SK-N-SH (cell line): ENCODE measurements at regions not wholly inside any gene's neighbourhood (a gene's known extent, or its start where the extent isn't known, plus 50 kb on each side); places are given as distances from the start of the nearest gene placed in this dataset.
"Not testable (repeated sequence)": the region's sequence is repeated elsewhere in the genome, so short reads cannot be mapped to it uniquely, and the experiment has no call there.

Experiments used
- CTCF ChIA-PET: fragments of 300-600, 350-600 bp; formaldehyde crosslinking; extraction: SDS; loops from one replicate; lab custom pipeline; 2021; lab: Yijun Ruan, JAX
- POLR2A ChIA-PET: fragments of 350-600 bp; sonication (Branson Sonifier 250); formaldehyde crosslinking; extraction: SDS; loops from one replicate; lab custom pipeline; 2020; ENCODE audit warnings: antibody characterized with exemption, inconsistent platforms; lab: Yijun Ruan, JAX
- DNase-seq: peaks from one replicate; pipeline ENCODE4 v3.0.0; 2012
- H2AFZ ChIP-seq: fragments of 200-600 bp; sonication (generic); 2 replicates; pipeline ENCODE4 v1.8.1; 2016; ENCODE audit warnings: antibody characterized with exemption, mild to moderate bottlenecking, low read depth
- H3F3A ChIP-seq: fragments of 200-600 bp; sonication (generic); replicated peaks from 2 replicates; pipeline ENCODE3; 2016; ENCODE audit warnings: antibody characterized with exemption, mild to moderate bottlenecking; ENCODE audit not compliant: insufficient read depth
- H3K27ac ChIP-seq, 2 experiments: fragments of 200-500 bp in 1 of 2; fragments of 200-600 bp in 1 of 2; sonication (Bioruptor generic) in 1 of 2; sonication (generic), shearing (Covaris generic) in 1 of 2; 2 replicates each; pipeline versions ENCODE4 v1.5.1 to v1.6.1; 2014 to 2016; ENCODE audit warnings: low read depth in 2 of 2, inconsistent platforms in 1 of 2, low read length in 1 of 2, mild to moderate bottlenecking in 1 of 2, mixed read lengths in 1 of 2
- H3K27me3 ChIP-seq: fragments of 200-600 bp; sonication (generic), shearing (Covaris generic); 2 replicates; pipeline ENCODE4 v1.6.1; 2016; ENCODE audit warnings: mixed run types; ENCODE audit not compliant: insufficient read depth
- H3K36me3 ChIP-seq, 2 experiments: fragments of 200-500 bp in 1 of 2; fragments of 200-600 bp in 1 of 2; sonication (Bioruptor generic) in 1 of 2; sonication (generic) in 1 of 2; replicated peaks in 1 of 2; 2 replicates each; pipeline versions ENCODE3 to v1.5.1; 2014 to 2016; ENCODE audit warnings: low read length in 1 of 2, mild to moderate bottlenecking in 1 of 2; ENCODE audit not compliant: insufficient read depth in 2 of 2, control insufficient read depth in 1 of 2
- H3K4me1 ChIP-seq, 2 experiments: fragments of 200-500 bp in 1 of 2; fragments of 200-600 bp in 1 of 2; sonication (Bioruptor generic) in 1 of 2; sonication (generic), shearing (Covaris generic) in 1 of 2; 2 replicates each; pipeline versions ENCODE4 v1.5.1 to v1.6.1; 2014 to 2016; ENCODE audit warnings: low read depth in 1 of 2, low read length in 1 of 2, mixed run types in 1 of 2; ENCODE audit not compliant: insufficient read depth in 2 of 2, control insufficient read depth in 1 of 2
- H3K4me2 ChIP-seq: fragments of 200-600 bp; sonication (generic), shearing (Covaris generic); 2 replicates; pipeline ENCODE4 v1.6.1; 2017; ENCODE audit warnings: mixed run types
- H3K4me3 ChIP-seq, 2 experiments: fragments of 200-500 bp in 1 of 2; fragments of 200-600 bp in 1 of 2; sonication (Bioruptor generic) in 1 of 2; sonication (generic), shearing (Covaris generic) in 1 of 2; 2 replicates each; pipeline versions ENCODE4 v1.5.1 to v1.8.1; 2014 to 2016; ENCODE audit warnings: low read depth in 2 of 2, inconsistent platforms in 1 of 2, low read length in 1 of 2, mild to moderate bottlenecking in 1 of 2, mixed read lengths in 1 of 2, moderate library complexity in 1 of 2
- H3K79me2 ChIP-seq: fragments of 200-600 bp; sonication (generic); 2 replicates; pipeline ENCODE4 v1.8.1; 2017; ENCODE audit warnings: mild to moderate bottlenecking; ENCODE audit not compliant: insufficient read depth
- H3K9ac ChIP-seq: fragments of 200-600 bp; sonication (generic); 2 replicates; pipeline ENCODE4 v1.6.1; 2017; ENCODE audit warnings: mixed run types
- H3K9me2 ChIP-seq: fragments of 200-600 bp; sonication (generic); 2 replicates; pipeline ENCODE4 v1.6.1; 2017; ENCODE audit warnings: mixed run types
- H3K9me3 ChIP-seq: fragments of 200-600 bp; sonication (generic); 2 replicates; pipeline ENCODE4 v1.6.1; 2017; ENCODE audit warnings: mixed run types, mild to moderate bottlenecking, moderate library complexity
- H4K20me1 ChIP-seq: fragments of 200-600 bp; sonication (generic); 2 replicates; pipeline ENCODE4 v1.6.1; 2017; ENCODE audit warnings: mild to moderate bottlenecking, mixed run types; ENCODE audit not compliant: insufficient read depth
- ELF1 ChIP-seq: IDR thresholded peaks from 2 replicates; pipeline ENCODE4 v1.4.0; 2012
- EP300 ChIP-seq, 2 experiments: IDR thresholded peaks; 2 replicates each; pipeline versions ENCODE4 v1.4.0 to v1.6.1; 2012; ENCODE audit warnings: borderline replicate concordance in 1 of 2, low read depth in 1 of 2, low read length in 1 of 2
- FOXJ3 ChIP-seq: sonication (generic); formaldehyde crosslinking; IDR thresholded peaks from 2 replicates; pipeline ENCODE4 v1.5.1; 2020; ENCODE audit warnings: mild to moderate bottlenecking, missing genetic modification reagents
- GABPA ChIP-seq: IDR thresholded peaks from 2 replicates; pipeline ENCODE4 v1.4.0; 2012; ENCODE audit warnings: low read depth, mild to moderate bottlenecking
- GATA2 ChIP-seq: sonication (generic); formaldehyde crosslinking; IDR thresholded peaks from 2 replicates; pipeline ENCODE4 v1.5.0; 2020; ENCODE audit warnings: mild to moderate bottlenecking, missing genetic modification reagents
- JUND ChIP-seq: IDR thresholded peaks from 2 replicates; pipeline ENCODE4 v1.4.0; 2012
- MXI1 ChIP-seq: IDR thresholded peaks from 2 replicates; pipeline ENCODE4 v1.6.1; 2012; ENCODE audit warnings: mild to moderate bottlenecking, low read depth, low read length, improper control_type of control experiment
- NFIC ChIP-seq: IDR thresholded peaks from 2 replicates; pipeline ENCODE4 v1.4.0; 2012; ENCODE audit warnings: borderline replicate concordance
- SIN3A ChIP-seq: IDR thresholded peaks from 2 replicates; pipeline ENCODE4 v1.6.1; 2012; ENCODE audit warnings: low read depth, mild to moderate bottlenecking, low read length, moderate library complexity, borderline replicate concordance
- SMC3 ChIP-seq: IDR thresholded peaks from 2 replicates; pipeline ENCODE4 v1.6.1; 2012; ENCODE audit warnings: low read depth, low read length, improper control_type of control experiment
- TCF12 ChIP-seq: IDR thresholded peaks from 2 replicates; pipeline ENCODE4 v1.4.0; 2012
- WGBS: methylation state at CpG from one replicate; pipeline ENCODE4 v1.1.6; 2017; ENCODE audit warnings: low lambda C conversion rate; 5-methylcytosine and 5-hydroxymethylcytosine counted together
- TF ChIP-seq, protein P1 (sequence below): fragments of 150-350 bp; IDR thresholded peaks from 2 replicates; pipeline ENCODE4 v1.6.1; 2016; ENCODE audit warnings: mild to moderate bottlenecking, low read depth, low read length
- TF ChIP-seq, protein P2 (sequence below): fragments of 200-600 bp; sonication (generic); IDR thresholded peaks from 2 replicates; pipeline ENCODE4 v1.6.1; 2017; ENCODE audit warnings: antibody characterized with exemption, mild to moderate bottlenecking, moderate library complexity

DNA sequence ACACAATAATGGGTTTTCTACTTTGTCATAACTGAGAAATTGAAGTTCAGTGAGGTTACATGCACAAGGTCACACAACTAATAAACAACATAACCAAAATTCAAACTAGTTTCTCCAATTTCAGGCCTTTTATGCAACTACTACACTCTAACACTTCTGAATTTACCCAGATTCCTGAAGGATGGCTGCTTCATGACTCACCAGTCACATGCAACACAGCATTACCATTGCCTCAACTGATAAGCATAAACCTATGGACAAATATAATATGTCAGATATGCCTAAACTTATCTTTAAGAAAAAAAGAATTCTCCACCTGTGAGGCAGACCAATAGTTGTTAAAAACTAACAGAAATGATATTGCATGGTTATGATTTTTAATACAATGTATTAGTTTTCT is 586.5 kb upstream of the SLC8A1 start:
- Histone ChIP-seq H3K36me3 (no peaks in the 10 kb centered on the region), H4K20me1 (no peaks in the 10 kb centered on the region), H3K4me3 (no peak overlapping the region), H3K9ac (no peak overlapping the region), H2AFZ (no peak overlapping the region), H3K79me2 (no peaks in the 10 kb centered on the region), H3K4me2 (no peak overlapping the region), H3K27ac (no peak overlapping the region)
- TF ChIP-seq GABPA (no peak), EP300 (IDR thresholded peaks at IDR 0.05; ENCODE audit: borderline replicate concordance in 1 of 2, low read depth in 1 of 2, low read length in 1 of 2) (no peak)
- TF ChIP-seq, all 33 proteins: peak for 0
- ChIA-PET CTCF (no interaction called here), POLR2A (no interaction called here)
- DNase-seq: no peak
- Histone ChIP-seq H3K4me1 (no peaks in the 10 kb centered on the region; a peak in 1 of 4 replicates), H3K27me3 (no peaks in the 10 kb centered on the region), H3K9me3 (no peaks in the 10 kb centered on the region), H3K9me2 (no peaks in the 10 kb centered on the region), H3F3A (no peaks in the 10 kb centered on the region)

DNA sequence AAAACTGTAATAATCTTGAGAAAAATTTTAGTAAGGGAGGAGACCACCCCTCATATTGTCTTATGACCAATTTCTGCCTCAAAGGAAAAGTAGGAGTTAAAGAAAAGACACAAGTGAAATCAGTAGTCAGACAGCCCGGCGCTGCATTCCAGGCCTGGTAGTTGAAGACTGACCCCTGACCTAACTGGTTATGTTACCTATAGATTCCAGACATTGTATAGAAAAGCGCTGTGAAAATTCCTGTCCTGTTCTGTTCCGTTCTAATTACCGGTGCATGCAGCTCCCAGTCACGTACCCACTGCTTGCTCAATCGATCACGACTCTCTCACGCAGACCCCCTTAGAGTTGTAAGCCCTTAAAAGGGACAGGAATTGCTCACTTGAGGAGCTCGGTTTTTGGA is 587.9 kb upstream of the SLC8A1 start:
- WGBS: 71% methylated on average over 10 of the region's 10 CpGs
- CTCF ChIA-PET: interaction anchor here (1.2 kb wide), 1 partner anchor 659 kb away, joined by 3 read pairs; no protein-coding TSS in a partner anchor

DNA sequence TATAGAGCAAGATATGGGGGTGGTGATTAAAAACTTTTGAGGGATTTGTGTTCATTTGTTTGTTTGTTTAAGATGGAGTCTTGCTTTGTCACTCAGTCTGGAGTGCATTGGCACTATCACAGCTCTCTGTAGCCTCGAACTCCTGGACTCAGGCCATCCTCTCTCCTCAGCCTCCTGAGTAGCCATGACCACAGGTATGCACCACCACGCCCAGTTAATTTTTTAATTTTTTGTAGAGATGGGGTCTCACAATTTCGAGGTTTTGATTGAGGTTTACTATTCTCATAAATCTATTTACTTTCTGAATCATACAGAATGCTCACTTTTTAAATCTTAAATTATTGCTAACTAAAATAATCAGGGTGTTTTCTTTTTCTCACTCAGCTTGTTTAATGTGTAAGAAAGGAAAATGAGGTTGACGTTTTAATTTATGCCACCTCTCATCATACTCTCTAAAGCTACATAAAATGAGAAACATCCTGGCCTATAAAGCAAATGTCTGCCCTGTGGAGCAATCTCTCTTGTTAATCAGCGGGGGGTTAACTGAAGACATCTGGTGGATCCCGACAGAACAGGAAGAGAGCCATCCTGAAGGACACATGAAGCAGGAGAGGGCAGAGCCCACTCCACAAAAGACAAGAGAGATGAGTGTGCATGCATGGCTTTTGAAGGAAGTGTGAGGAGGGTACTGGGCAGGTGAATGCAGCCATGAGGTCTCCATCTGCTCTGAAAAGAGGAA is 589.1 kb upstream of the SLC8A1 start:
- CTCF ChIA-PET: interaction anchor here (1.2 kb wide), 1 partner anchor 658 kb away, joined by 3 read pairs; no protein-coding TSS in a partner anchor

More for the DNA sequence above, 587.9 kb upstream of the SLC8A1 start:
- H3K27me3 ChIP-seq, H3K4me2 ChIP-seq, H3K4me1 ChIP-seq, H2AFZ ChIP-seq, H3K4me3 ChIP-seq, H3K9me3 ChIP-seq, POLR2A ChIA-PET, H4K20me1 ChIP-seq, H3K36me3 ChIP-seq, H3K79me2 ChIP-seq, H3K9ac ChIP-seq, DNase-seq, H3K27ac ChIP-seq, H3F3A ChIP-seq, H3K9me2 ChIP-seq: not testable (repeated sequence)

More for the DNA sequence above, 589.1 kb upstream of the SLC8A1 start:
- no peak overlapping the region for H3K27ac ChIP-seq
- H3K27me3 ChIP-seq: no peaks in the 10 kb centered on the region
- WGBS: 15% methylated on average over 6 of the region's 6 CpGs
- POLR2A ChIA-PET: no interaction called here
- no peaks in the 10 kb centered on the region for H3K9me2 ChIP-seq
- no peaks in the 10 kb centered on the region for H3F3A ChIP-seq
- peak; percentile 26 for DNase-seq
- H4K20me1 ChIP-seq: no peaks in the 10 kb centered on the region
- TF ChIP-seq, protein P1, sequence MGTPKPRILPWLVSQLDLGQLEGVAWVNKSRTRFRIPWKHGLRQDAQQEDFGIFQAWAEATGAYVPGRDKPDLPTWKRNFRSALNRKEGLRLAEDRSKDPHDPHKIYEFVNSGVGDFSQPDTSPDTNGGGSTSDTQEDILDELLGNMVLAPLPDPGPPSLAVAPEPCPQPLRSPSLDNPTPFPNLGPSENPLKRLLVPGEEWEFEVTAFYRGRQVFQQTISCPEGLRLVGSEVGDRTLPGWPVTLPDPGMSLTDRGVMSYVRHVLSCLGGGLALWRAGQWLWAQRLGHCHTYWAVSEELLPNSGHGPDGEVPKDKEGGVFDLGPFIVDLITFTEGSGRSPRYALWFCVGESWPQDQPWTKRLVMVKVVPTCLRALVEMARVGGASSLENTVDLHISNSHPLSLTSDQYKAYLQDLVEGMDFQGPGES: no peak
- TF ChIP-seq MXI1 (no peak), ELF1 (no peak), GATA2 (CRISPR knock-in tag) (no peak), SIN3A (no peak), NFIC (no peak), SMC3 (no peak), TCF12 (no peak), JUND (no peak), FOXJ3 (CRISPR knock-in tag) (no peak)
- TF ChIP-seq, protein P2, sequence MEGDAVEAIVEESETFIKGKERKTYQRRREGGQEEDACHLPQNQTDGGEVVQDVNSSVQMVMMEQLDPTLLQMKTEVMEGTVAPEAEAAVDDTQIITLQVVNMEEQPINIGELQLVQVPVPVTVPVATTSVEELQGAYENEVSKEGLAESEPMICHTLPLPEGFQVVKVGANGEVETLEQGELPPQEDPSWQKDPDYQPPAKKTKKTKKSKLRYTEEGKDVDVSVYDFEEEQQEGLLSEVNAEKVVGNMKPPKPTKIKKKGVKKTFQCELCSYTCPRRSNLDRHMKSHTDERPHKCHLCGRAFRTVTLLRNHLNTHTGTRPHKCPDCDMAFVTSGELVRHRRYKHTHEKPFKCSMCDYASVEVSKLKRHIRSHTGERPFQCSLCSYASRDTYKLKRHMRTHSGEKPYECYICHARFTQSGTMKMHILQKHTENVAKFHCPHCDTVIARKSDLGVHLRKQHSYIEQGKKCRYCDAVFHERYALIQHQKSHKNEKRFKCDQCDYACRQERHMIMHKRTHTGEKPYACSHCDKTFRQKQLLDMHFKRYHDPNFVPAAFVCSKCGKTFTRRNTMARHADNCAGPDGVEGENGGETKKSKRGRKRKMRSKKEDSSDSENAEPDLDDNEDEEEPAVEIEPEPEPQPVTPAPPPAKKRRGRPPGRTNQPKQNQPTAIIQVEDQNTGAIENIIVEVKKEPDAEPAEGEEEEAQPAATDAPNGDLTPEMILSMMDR: no peak
- TF ChIP-seq, all 33 proteins: peak for 0
- Histone ChIP-seq H3K9me3 (no peaks in the 10 kb centered on the region), H2AFZ (no peak overlapping the region), H3K4me2 (no peak overlapping the region), H3K9ac (no peak overlapping the region), H3K79me2 (no peaks in the 10 kb centered on the region), H3K4me3 (no peak overlapping the region), H3K4me1 (no peaks in the 10 kb centered on the region; a peak in 1 of 4 replicates), H3K36me3 (no peaks in the 10 kb centered on the region)
